KOPT-K1 (cell line): ENCODE measurements at regions not wholly inside any gene's neighbourhood (a gene's known extent, or its start where the extent isn't known, plus 50 kb on each side); places are given as distances from the start of the nearest gene placed in this dataset.

ENCODE experiments used
- H3K27ac ChIP-seq: fragments of 200-600 bp; sonication (generic); 2 replicates; pipeline ENCODE4 v1.5.1; 2016; ENCODE audit warnings: antibody characterized with exemption, mild to moderate bottlenecking, low read depth, low read length; ENCODE audit not compliant: poor library complexity, severe bottlenecking
- H3K36me3 ChIP-seq: fragments of 200-600 bp; sonication (generic); 2 replicates; pipeline ENCODE4 v1.5.1; 2017; ENCODE audit warnings: antibody characterized with exemption, mild to moderate bottlenecking, low read length, moderate library complexity; ENCODE audit not compliant: insufficient read depth
- H3K9me3 ChIP-seq: fragments of 200-600 bp; sonication (generic); 2 replicates; pipeline ENCODE4 v1.5.1; 2017; ENCODE audit warnings: antibody characterized with exemption, low read length, mild to moderate bottlenecking; ENCODE audit not compliant: insufficient read depth, poor library complexity, severe bottlenecking

GRCh38 chr6:143621876-143622605 is 55.7 kb upstream of the PHACTR2 start:
- no peaks in the 10 kb centered on the region for H3K36me3 ChIP-seq
- H3K27ac ChIP-seq = no peak overlapping the region
- no peaks in the 10 kb centered on the region for H3K9me3 ChIP-seq

- Histone ChIP-seq H3K27ac (no peak overlapping the region), H3K9me3 (no peaks in the 10 kb centered on the region), H3K36me3 (no peaks in the 10 kb centered on the region)
These were observed 56.4 kb upstream of the PHACTR2 start for GRCh38 chr6:143621159-143621873.

- H3K27ac ChIP-seq = no peak overlapping the region
- no peaks in the 10 kb centered on the region for H3K9me3 ChIP-seq
- no peaks in the 10 kb centered on the region for H3K36me3 ChIP-seq
These were observed 57.3 kb upstream of the PHACTR2 start for GRCh38 chr6:143620447-143620846.

GRCh38 chr6:143619824-143620401 is 57.9 kb upstream of the PHACTR2 start:
- Histone ChIP-seq H3K36me3 (no peaks in the 10 kb centered on the region), H3K9me3 (no peaks in the 10 kb centered on the region), H3K27ac (no peak overlapping the region)

GRCh38 chr6:143616741-143617140 is 61.0 kb upstream of the PHACTR2 start:
- no peaks in the 10 kb centered on the region for H3K36me3 ChIP-seq
- H3K27ac ChIP-seq = no peak overlapping the region
- no peaks in the 10 kb centered on the region for H3K9me3 ChIP-seq

- H3K27ac ChIP-seq = no peak overlapping the region
- no peaks in the 10 kb centered on the region for H3K36me3 ChIP-seq
- H3K9me3 ChIP-seq = no peaks in the 10 kb centered on the region
These were observed 62.0 kb upstream of the PHACTR2 start for GRCh38 chr6:143615785-143616184.

GRCh38 chr6:143614235-143614634 is 63.5 kb upstream of the PHACTR2 start:
- no peak overlapping the region for H3K27ac ChIP-seq
- H3K9me3 ChIP-seq = no peaks in the 10 kb centered on the region
- no peaks in the 10 kb centered on the region for H3K36me3 ChIP-seq

GRCh38 chr6:143613749-143614148 is 64.0 kb upstream of the PHACTR2 start:
- no peak overlapping the region for H3K27ac ChIP-seq
- no peaks in the 10 kb centered on the region for H3K36me3 ChIP-seq
- no peaks in the 10 kb centered on the region for H3K9me3 ChIP-seq

- Histone ChIP-seq H3K36me3 (no peaks in the 10 kb centered on the region), H3K27ac (no peak overlapping the region), H3K9me3 (no peaks in the 10 kb centered on the region)
These were observed 65.6 kb upstream of the PHACTR2 start for GRCh38 chr6:143612186-143612585.

GRCh38 chr6:143611580-143611979 is 66.2 kb upstream of the PHACTR2 start:
- no peak overlapping the region for H3K27ac ChIP-seq
- H3K9me3 ChIP-seq = no peaks in the 10 kb centered on the region
- no peaks in the 10 kb centered on the region for H3K36me3 ChIP-seq

GRCh38 chr6:143609972-143610371 is 67.8 kb upstream of the PHACTR2 start:
- no peak overlapping the region for H3K27ac ChIP-seq

GRCh38 chr6:143609501-143609900 is 68.3 kb upstream of the PHACTR2 start:
- no peak overlapping the region for H3K27ac ChIP-seq
- H3K9me3 ChIP-seq = no peaks in the 10 kb centered on the region

More at GRCh38 chr6:143609972-143610371, 67.8 kb upstream of the PHACTR2 start:
- no peaks in the 10 kb centered on the region for H3K36me3 ChIP-seq
- no peaks in the 10 kb centered on the region for H3K9me3 ChIP-seq

GRCh38 chr6:143608906-143609305 is 68.9 kb upstream of the PHACTR2 start:
- Histone ChIP-seq H3K36me3 (no peaks in the 10 kb centered on the region), H3K9me3 (no peaks in the 10 kb centered on the region), H3K27ac (no peak overlapping the region)

More at GRCh38 chr6:143609501-143609900, 68.3 kb upstream of the PHACTR2 start:
- H3K36me3 ChIP-seq = no peaks in the 10 kb centered on the region

- H3K9me3 ChIP-seq = no peaks in the 10 kb centered on the region
- H3K27ac ChIP-seq = no peak overlapping the region
- no peaks in the 10 kb centered on the region for H3K36me3 ChIP-seq
These were observed 69.8 kb upstream of the PHACTR2 start for GRCh38 chr6:143607974-143608373.

- Histone ChIP-seq H3K9me3 (no peaks in the 10 kb centered on the region), H3K36me3 (no peaks in the 10 kb centered on the region), H3K27ac (no peak overlapping the region)
These were observed 70.6 kb upstream of the PHACTR2 start for GRCh38 chr6:143607168-143607567.
